ENCODE measurements at regions not wholly inside any gene's neighbourhood (a gene's known extent, or its start where the extent isn't known, plus 50 kb on each side); places are given as distances from the start of the nearest gene placed in this dataset.

DNA sequence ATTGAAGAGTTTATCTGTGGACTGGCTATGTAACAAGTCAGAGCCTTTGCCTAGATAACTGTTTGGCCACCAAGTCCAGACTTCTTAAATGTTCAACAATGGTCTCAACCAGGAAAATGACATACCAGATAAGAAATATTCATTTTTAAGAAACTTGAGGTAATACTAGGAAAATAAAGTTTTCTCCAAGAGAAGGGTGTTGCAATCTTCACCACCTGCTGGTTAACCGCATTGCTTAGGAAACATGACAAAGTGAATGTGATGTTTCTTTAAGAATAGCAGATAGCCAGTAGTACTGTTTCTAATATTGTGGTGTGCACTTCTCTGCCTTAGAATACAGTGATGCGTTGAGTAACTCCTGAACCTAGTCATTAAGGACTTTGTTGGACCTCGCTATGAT, 321.5 kb upstream of the CADM2 start:
- TF ChIP-seq CTCF (IDR thresholded peaks at IDR 0.05; ENCODE audit: low read depth, low read length) (no peak), EZH2phosphoT487 (IDR thresholded peaks at IDR 0.05; ENCODE audit: low read depth) (no peak)
